CD4-positive, alpha-beta T cell treated with Interleukin-2 at 100 ng/mL for 4 hours (primary cell): ENCODE measurements at regions not wholly inside any gene's neighbourhood (a gene's known extent, or its start where the extent isn't known, plus 50 kb on each side); places are given as distances from the start of the nearest gene placed in this dataset.
"Not testable (repeated sequence)": the region's sequence is repeated elsewhere in the genome, so short reads cannot be mapped to it uniquely, and the experiment has no call there.

Source experiments
- DNase-seq: peaks from one replicate; pipeline ENCODE4 v3.0.0-alpha.2; 2020; ENCODE audit warnings: low spot score

DNA sequence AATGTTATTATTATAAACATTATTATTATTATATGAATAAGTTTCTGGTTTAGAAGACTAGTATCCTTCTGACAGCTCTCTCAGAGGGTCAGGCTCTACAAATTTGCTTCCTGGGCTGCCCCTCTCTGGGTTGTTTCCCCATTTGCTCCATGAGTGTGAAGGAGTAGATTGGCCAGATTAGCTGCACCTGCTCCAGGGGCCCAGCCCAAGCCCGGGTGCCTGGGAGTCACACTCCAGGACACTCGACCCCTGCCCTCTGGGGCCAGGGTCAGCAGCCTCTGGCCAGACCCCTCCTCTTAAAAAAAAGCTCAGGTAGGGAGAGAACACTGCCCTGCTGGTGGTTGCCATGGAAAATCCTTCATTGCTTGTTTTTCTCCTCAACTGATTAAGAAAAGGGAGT is 169.0 kb upstream of the FOXD4L5 start:
- not testable (repeated sequence) for DNase-seq

GRCh38 chr9:65449886-65450610 is 165.0 kb upstream of the FOXD4L5 start:
- DNase-seq: not testable (repeated sequence)

DNA sequence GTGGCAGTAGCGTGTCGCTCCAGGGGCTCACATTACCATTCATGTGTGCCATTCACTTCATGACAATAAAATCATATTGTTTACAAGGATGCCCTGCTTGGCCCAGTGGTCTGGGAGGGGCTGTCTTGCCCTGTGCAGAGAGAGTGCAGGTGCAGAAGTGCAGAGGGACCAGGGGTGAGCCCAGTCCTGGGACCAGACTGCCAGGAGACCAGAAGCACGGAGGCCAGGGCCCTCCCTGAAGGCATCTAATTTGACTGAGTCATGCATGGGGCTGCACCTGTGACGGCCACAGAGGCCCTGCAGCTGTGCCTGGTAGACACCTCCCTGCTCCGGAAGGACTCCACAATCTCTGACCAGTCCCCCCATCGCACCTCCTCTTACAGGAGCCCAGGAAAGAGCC is 164.4 kb upstream of the FOXD4L5 start:
- no peak for DNase-seq

GRCh38 chr9:65447146-65447545 is 162.1 kb upstream of the FOXD4L5 start:
- not testable (repeated sequence) for DNase-seq

DNA sequence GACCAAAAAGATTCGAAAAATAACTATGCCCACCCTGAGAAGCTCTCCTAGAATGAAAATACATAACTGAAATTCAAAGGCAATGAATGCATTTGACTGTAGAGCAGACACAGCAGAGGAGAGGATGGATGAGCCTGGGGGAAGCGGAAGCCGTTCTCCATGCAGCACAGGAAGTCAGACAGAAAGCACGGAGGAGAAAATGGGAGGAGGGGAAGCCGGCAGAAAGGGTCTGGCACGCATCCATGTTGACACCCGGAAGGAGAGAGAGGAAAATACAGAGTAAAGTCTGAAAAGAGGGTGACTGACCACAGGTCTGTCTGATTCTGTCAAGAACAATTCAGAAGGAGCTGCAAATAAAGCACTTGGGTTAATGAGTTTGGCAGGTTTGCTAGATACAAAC is 161.0 kb upstream of the FOXD4L5 start:
- not testable (repeated sequence) for DNase-seq

GRCh38 chr9:65444943-65445342 is 159.9 kb upstream of the FOXD4L5 start:
- DNase-seq: no peak

- DNase-seq: not testable (repeated sequence)
Observed at GRCh38 chr9:65442116-65442515, 157.1 kb upstream of the FOXD4L5 start.

- not testable (repeated sequence) for DNase-seq
Observed at GRCh38 chr9:65441324-65441920, 156.4 kb upstream of the FOXD4L5 start.

DNA sequence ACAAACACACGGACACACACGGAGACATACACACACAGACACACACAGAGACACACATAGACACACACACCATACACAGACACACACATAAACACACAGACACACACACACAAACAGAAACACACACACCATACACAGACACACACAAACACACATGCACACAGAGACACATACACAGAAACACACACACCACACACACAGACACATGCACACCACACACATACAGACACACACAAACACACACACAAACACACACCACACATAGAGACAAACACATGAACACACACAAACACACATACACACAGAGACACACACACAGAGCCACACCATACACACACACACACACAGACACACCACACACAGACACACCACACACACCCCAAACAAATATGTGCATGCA is 152.7 kb upstream of the FOXD4L5 start:
- DNase-seq: no peak

DNA sequence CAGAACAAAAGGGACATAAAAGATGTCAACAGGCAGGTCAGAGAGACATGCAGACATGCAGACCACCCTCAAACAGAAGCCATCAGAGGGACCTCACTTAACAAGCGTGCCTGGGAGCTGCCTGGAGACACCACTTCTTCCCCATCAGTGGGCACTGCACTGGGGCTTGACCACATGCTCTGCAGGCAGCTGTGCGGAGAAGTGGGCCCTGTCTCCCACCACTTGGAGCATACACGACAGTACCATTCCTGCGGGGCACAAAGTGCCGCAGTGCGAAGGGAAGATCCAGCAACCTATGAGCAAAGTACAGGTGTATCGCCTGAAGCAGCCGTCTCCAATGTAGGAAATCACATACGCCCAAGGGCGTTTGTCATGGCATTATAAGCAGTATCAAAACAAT is 150.5 kb upstream of the FOXD4L5 start:
- no peak for DNase-seq

DNA sequence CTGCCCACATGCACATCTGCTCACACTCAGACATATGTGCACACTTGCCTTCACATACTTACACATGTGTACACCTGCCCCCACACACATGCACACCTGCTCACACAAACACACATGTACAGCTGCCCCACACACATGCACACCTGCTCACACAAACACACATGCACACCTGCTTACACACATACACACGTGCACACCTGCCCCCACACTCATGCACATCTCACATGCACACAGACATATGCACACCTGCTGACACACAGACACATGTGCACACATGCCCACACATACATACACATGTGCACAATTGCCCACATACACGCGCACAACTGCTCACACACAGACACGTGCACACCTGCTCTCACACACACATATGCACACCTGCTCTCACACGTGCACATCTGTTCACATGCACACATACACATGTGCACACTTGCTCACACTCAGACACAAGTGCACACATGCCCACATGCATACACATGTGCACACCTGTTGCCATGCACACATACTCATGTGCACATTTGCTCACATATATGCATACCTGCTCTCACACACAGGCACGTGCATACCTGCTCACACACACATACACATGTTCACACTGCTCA is 147.8 kb upstream of the FOXD4L5 start:
- no peak for DNase-seq

- DNase-seq: no peak
Observed at GRCh38 chr9:65432051-65432450, 147.0 kb upstream of the FOXD4L5 start.

- DNase-seq: no peak
Observed at GRCh38 chr9:65430221-65430620, 145.2 kb upstream of the FOXD4L5 start.

- not testable (repeated sequence) for DNase-seq
Observed at GRCh38 chr9:65427361-65427760, 142.4 kb upstream of the FOXD4L5 start.

DNA sequence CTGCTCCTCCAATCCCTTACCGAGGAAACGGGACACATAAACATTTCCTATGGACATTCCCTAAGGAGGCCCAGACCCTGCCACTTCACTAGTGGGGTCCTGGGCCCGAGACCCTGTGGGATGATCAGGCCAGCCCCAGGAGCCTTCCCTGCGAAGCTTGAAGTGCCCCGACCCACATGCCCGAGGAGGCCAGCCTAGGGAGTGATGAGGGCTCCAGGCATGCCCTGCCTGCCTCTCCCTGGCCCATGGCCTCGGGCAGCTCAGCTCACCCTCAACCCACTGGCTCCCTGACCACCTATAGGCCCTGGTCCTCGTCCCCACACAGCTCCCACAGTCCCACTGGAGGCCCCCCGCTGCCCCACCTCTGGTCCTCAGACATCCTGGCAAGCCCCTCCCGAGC is 141.8 kb upstream of the FOXD4L5 start:
- not testable (repeated sequence) for DNase-seq

DNA sequence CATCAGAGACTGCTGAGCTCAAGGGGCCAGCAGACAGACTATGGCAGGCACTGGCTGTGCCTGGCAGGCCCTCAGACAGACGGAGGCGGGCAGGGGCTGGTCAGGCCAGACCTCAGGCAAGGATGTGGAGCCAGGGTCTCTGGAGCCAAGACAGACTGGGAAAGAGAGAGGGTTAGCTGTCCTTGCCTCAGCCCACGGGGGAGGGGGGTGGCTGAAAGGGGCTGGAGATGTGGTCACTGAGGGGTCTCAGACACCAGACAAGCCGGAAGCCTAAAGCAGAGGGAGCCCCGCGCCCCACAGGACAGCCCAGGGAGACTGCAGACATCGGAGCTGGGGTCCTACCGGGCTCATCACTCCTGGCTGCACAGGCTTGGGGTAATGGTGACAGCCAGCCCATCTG is 141.2 kb upstream of the FOXD4L5 start:
- no peak for DNase-seq

GRCh38 chr9:65425183-65425582 is 140.2 kb upstream of the FOXD4L5 start:
- not testable (repeated sequence) for DNase-seq

DNA sequence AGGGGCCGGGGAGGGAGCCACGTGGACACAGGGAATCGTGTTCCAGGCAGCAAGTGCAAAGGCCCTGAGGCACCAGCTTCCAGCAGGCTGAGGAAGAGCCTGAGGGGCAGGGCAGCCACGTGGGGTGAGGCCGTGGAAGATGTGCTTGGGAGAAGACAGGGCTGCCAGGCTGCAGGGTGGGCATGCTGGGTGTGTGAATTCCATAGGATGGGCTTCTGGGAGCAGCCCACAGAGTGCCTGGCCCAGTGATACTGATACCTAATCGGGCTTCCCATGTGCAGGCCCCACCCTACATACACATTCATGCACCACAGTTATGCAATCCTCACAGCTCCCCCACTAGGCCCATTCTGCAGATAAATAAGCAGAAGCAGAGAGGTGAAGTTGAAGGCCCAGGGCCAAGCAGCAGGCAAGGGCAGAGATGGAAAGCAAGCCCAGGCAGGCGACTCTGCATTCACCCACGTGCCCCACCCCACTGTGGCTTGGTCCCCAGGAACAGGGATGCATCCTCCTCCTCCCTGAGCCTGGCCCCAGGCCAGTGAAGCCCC is 139.5 kb upstream of the FOXD4L5 start:
- not testable (repeated sequence) for DNase-seq

DNA sequence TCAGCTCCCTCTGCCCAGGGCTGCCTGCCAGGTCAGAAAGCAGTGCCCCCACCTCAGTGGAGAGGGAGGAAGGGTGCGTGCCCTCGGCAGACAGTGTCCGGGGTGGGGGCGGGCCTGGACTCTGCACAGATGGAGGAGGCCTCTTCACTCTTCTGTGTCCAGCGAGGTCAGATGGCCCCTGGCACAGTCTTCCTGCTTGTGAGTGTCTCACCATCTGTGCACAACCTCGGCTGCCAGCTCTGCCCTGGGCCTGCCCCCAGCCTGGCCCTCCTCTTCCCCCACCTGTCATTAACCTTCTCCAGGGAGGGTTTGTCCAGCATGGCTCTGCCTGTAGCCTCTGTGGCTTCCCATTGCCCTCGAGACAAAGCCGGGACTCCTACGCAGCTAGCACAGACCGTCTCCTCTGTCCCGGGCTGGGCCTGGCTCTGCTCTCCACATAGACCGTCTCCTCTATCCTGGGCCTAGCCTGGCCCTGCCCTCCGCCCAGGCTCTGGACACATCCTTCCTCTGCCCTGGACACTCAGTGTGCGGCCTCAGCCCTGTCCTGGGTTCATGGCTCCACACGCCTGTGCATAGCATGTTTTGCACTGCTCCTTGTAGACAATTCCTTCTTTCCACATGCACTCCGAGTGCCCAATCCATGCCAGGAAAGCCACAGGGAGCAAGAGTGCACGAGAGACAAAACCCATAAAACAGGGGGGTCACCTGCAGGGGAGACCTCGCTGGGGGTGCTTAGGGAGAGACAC is 138.9 kb upstream of the FOXD4L5 start:
- not testable (repeated sequence) for DNase-seq

DNA sequence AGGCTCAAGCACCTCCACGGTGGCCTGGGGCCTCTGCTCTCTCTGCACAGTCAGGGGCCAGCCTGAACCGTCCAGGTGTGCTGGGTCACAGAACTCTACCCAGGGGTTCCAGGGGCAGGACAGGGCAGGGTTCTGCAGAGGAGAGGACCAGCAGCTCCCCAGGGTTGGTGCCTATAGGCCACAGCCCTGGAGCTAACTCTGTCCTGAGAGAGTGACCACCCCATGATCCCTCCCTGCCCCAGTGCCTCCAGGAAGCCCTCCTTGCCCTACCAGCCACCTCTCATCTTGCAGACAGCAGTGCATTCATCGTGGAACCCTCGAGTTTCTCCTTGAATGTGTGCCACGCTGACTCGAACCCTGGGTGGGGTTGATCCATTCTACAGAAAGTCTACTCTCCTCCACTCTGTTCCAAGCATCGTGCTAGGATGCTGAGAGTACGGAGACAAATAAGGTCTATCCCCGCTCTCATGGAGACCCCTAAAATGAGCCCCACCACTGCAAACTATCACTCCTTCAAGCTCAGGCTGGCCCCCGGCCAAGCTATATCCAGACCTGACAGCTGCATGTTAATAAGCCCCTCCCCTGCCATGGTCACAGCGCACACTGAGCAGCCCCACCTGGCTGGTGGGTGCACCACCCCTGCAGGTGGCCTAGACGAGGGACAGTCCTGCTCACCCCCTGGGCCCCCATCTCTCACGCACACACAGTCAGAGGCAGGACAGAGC is 138.1 kb upstream of the FOXD4L5 start:
- DNase-seq: not testable (repeated sequence)

GRCh38 chr9:65421486-65421885 is 136.5 kb upstream of the FOXD4L5 start:
- DNase-seq: not testable (repeated sequence)

DNA sequence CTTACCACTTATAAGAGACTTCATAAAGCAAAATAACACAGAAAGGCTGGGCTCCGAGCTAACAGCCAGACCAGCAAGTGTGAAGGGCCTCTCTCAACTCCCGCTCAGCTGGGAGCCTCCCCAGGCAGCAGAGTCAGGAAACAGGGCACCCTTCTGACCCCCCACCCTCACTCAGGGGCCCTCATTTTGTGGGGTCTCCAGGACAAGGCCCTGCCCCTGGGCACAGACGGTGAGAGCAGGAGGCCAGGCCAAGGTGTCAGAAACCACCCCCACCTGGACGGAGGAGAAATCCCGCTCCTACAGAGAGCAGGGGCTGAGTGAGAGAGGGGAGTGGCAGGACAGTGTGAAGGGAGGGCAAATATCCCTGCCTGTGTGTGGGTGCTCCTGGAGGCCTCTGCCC is 135.8 kb upstream of the FOXD4L5 start:
- DNase-seq: no peak
